NCI-H187 treated with DMSO at 0.1 percent for 48 hours (cell line): ENCODE measurements at regions not wholly inside any gene's neighbourhood (a gene's known extent, or its start where the extent isn't known, plus 50 kb on each side); places are given as distances from the start of the nearest gene placed in this dataset.
"Not testable (repeated sequence)": the region's sequence is repeated elsewhere in the genome, so short reads cannot be mapped to it uniquely, and the experiment has no call there.

ENCODE experiments used
- DNase-seq: peaks from one replicate; lab custom pipeline; 2025; lab: John Stamatoyannopoulos, UW

DNA sequence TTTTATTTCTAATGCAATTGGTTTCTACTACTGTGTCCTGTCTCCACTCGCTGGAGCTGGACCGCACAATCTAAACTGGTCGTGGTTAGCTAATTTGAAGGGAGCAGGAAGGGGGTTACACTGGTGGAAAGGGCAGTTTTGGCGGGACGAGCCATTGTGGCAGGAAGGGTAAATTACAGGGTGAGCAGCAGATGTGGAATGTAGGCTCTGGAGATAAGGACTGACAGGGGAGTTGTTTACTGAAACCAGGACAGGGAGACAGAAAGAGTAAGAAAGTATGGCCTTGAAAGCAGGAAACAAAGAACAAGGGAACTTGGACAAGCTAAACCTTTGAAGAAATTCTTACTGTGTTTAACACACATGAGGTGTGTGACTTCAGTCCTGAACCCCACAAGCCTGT is 147.8 kb downstream of the ATXN7L3B start:
- no peak for DNase-seq

DNA sequence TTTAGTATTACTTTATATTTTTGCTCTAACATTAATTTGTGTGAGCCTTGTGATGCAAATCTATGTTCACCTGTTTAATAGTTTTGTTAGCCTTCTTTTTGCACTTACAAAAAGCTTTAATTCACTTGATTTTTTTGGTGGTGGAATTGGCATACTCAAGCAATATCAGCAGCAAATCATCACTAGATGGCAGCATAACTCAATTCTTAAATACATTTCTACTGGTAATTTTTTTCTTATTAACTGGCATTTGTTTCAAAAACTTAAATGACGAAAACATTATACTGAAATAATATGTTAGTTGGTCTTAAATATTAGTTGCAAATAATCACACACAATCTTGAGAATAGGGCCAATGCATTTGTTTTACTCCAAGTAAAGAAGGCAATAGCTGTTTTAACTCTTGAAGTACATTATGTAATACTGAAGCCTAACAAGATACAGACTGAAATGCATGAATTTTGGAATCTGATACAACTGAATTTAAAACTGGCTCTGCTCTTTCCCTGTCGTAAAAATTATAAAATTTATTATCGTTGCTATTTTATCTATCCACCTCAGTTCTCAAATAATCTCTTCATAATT is 151.5 kb downstream of the ATXN7L3B start:
- no peak for DNase-seq

DNA sequence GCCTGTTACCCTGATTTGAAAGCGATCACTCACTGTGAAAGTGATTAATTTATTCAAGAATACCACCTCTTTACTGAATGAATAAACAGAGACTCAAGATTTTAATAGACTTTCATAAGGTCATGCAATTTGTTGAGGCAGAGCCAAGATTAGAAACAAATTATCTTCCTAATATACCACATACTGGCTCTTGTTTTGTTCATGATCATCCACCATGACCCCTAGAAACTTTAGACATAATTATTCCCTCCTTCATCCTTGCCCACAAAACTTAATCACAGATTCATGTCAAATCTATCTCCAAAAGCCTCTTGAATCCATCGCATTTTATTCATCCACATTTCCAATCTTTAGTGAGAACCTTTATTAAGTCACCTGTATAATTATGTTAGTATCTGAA is 152.3 kb downstream of the ATXN7L3B start:
- DNase-seq: no peak

- no peak for DNase-seq
Observed at GRCh38 chr12:74719447-74719846, 181.8 kb downstream of the ATXN7L3B start.

GRCh38 chr12:74722709-74723108 is 185.1 kb downstream of the ATXN7L3B start:
- no peak for DNase-seq

GRCh38 chr12:74725154-74725553 is 187.5 kb downstream of the ATXN7L3B start:
- DNase-seq: no peak

DNA sequence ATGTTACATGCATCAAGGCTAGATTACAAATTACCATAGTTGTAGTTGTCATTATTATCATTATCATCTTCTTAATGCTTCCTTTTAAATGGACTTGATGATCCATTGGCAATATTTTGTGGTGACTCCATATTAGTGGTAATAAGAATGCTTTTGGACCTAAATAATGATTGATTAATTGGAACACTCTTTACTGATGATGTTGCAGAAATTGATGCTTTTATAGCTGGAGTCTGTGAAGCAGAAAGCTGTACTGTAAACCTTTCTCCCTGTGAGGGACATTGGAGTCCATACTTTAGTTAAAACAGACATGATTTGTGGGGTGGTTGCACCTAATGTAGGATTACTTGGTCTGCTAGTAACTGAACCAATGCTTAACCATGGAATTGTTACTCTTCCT is 190.4 kb downstream of the ATXN7L3B start:
- DNase-seq: no peak

GRCh38 chr12:74732164-74732784 is 194.6 kb downstream of the ATXN7L3B start:
- no peak for DNase-seq

DNA sequence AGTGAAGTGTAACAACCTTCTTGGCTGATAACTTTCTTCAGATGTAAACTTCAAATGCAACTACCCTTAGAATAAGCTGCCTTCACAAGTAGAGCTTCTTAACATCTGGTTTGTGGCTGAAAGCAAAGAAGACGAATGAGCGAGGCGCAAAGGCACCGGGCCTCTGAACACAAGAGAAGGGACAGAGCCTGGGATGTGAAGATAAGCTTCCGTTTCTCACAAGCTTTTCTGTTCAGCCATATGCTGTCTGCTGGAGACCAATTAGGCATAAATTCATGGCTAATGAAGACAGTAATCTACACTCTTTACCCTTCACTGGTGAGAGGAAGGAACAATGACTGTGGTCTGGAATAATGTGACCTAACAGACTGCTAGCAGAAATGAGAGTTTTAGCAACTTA is 195.2 kb downstream of the ATXN7L3B start:
- no peak for DNase-seq

- no peak for DNase-seq
Observed at GRCh38 chr12:74741112-74741511, 203.5 kb downstream of the ATXN7L3B start.

DNA sequence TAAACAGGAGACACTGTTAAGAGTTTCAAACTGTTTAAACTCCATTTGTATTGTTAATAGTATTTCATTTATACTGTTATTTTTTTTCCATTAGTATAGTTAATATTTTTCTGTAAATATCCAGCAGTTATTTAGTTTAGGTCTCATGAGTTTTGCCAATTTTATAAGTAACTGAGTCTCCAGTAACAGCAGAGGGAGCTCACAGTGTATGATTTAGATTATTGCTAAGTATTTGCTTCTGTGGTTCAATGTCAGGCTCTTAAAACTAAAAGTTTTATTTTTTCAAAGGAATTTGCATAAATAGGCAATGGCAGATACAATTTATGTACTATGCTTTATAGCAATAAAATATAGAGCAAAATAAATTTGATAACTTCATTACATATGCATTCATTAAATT is 209.7 kb downstream of the ATXN7L3B start:
- no peak for DNase-seq

DNA sequence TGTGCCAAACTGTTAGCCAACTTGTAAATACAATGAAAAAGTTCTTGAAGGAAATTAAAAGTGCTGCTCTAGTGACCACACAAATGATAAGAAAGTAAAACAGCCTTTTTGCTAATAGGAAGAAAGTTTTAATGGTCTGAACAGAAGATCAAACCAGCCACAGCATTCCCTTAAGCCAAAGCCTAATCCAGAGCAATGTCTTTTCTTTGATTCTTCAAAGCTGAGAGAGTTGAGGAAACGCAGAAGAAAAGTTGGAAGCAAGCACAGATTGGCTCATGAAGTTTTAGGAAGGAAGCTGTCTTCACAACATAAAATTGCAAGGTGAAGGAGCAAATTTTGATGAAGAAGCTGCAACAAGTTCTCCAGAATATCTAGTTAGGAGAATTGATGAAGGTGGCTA is 213.8 kb downstream of the ATXN7L3B start:
- DNase-seq: no peak

DNA sequence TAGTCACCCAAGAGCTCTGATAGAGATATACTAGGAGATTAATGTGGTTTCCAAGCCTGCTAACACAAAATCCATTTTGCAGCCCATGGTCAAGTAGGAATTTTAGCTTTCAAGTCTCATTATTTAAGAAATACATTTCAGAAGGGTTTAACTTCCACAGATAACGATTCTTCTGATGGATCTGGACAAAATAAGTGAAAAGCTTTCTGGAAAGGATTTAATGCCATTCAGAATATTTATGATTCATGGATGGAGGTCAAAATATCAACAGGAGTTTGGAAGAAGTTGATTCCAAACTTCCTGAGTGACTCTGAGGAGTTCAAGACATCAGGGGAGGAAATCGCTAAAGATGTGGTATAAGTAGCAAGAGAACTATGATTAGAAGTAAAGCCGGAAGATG is 214.6 kb downstream of the ATXN7L3B start:
- no peak for DNase-seq

GRCh38 chr12:74770552-74770951 is 232.9 kb downstream of the ATXN7L3B start:
- DNase-seq: no peak

GRCh38 chr12:74775276-74775675 is 237.6 kb downstream of the ATXN7L3B start:
- DNase-seq: no peak

DNA sequence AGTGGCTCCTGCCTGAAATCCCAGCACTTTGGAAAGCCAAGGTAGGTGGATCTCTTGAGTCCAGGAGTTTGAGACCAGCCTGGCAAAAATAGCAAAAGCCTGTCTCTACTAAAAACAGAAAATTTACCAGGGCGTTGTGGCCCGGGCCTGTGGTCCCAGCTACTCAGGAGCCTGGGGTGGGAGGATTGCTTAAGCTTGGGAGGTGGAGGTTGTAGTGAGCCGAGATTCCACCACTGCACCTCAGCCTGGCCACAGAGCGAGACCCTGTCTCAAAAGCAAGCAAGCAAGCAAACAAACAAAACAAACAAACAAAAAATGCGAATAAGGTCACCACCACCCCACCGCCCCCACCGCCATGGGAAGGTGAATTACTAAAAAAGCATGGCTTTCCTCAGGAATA is 238.7 kb downstream of the ATXN7L3B start:
- no peak for DNase-seq

GRCh38 chr12:74780182-74780849 is 242.7 kb downstream of the ATXN7L3B start:
- DNase-seq: no peak

- DNase-seq: not testable (repeated sequence)
Observed at GRCh38 chr12:74780850-74781241, 243.2 kb downstream of the ATXN7L3B start.

- no peak for DNase-seq
Observed at GRCh38 chr12:74781991-74782485, 244.4 kb downstream of the ATXN7L3B start.

- DNase-seq: no peak
Observed at GRCh38 chr12:74790931-74791330, 253.3 kb downstream of the ATXN7L3B start.

DNA sequence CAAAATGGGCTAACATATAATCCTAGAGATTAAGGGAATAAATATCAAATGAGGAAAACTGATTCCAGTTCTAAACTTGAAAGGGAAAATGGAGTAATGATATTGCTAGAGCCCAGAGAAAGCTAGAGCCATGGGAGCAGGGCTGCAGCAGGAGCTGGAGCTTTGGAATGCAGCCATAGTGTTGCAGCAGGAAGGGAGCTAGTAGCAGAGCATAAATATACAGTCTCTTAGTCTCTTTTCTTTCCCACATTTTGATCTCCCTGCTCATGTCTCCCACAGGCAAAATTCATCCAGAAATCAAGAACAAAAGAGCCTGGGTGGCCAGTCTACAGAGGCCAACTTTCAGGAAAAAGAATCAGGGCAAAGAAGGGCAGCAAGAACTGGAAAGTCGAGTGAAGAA is 253.7 kb downstream of the ATXN7L3B start:
- DNase-seq: no peak

DNA sequence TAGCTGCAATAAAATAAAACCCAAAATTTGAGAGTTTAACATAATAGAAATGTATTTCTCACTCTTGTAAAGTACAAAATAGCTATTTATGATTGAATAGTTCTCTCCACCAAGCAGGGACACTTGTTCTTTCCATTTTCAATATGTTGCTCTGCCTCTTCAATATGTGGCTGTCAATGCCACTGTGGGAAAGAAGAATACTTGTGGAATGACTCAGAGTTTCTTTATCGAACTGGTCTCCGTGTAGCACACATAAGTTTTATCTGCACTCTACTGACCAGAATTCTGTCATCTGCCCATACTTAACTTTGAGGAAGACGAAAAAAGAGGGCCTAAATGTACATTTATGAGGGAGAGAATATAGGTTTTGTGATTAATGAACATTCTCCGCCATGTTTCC is 256.9 kb downstream of the ATXN7L3B start:
- no peak for DNase-seq

- DNase-seq: no peak
Observed at GRCh38 chr12:74801625-74802024, 264.0 kb downstream of the ATXN7L3B start.
